Endodermal cell (in vitro differentiated cells): ENCODE measurements at regions not wholly inside any gene's neighbourhood (a gene's known extent, or its start where the extent isn't known, plus 50 kb on each side); places are given as distances from the start of the nearest gene placed in this dataset.

Experiments used
- DNase-seq: peaks from one replicate; pipeline ENCODE4 v3.0.0-alpha.2; 2017
- H3K27ac ChIP-seq: 2 replicates; pipeline ENCODE4 v1.5.1; 2013; ENCODE audit warnings: mild to moderate bottlenecking, low read depth, low read length, moderate library complexity
- H3K27me3 ChIP-seq: 2 replicates; pipeline ENCODE4 v1.6.1; 2013; ENCODE audit warnings: mild to moderate bottlenecking, low read length, moderate library complexity; ENCODE audit not compliant: insufficient read depth, control insufficient read depth, poor library complexity, severe bottlenecking
- H3K36me3 ChIP-seq: 2 replicates; pipeline ENCODE4 v1.7.0; 2013; ENCODE audit warnings: mild to moderate bottlenecking, low read length, moderate library complexity; ENCODE audit not compliant: control insufficient read depth, insufficient read depth
- H3K4me1 ChIP-seq: one replicate; pipeline ENCODE4 v1.7.0; 2013; ENCODE audit warnings: low read length; ENCODE audit not compliant: control insufficient read depth, insufficient read depth
- H3K4me3 ChIP-seq: 2 replicates; pipeline ENCODE4 v1.5.1; 2013; ENCODE audit warnings: mild to moderate bottlenecking, low read length, moderate library complexity
- H3K9ac ChIP-seq: 2 replicates; pipeline ENCODE4 v1.6.1; 2013; ENCODE audit warnings: mild to moderate bottlenecking, low read length, moderate library complexity; ENCODE audit not compliant: poor library complexity, severe bottlenecking; ENCODE audit errors: extremely low read depth
- H3K9me3 ChIP-seq: 2 replicates; pipeline ENCODE4 v1.6.1; 2013; ENCODE audit warnings: mild to moderate bottlenecking, low read length, moderate library complexity; ENCODE audit not compliant: control insufficient read depth
- H3K27ac Mint-ChIP-seq: 2 replicates; pipeline ENCODE4 v1.8.0; 2020; ENCODE audit warnings: mixed read lengths
- H3K27me3 Mint-ChIP-seq: 2 replicates; pipeline ENCODE4 v1.8.0; 2021; ENCODE audit warnings: mild to moderate bottlenecking, mixed read lengths; ENCODE audit not compliant: insufficient read depth
- H3K36me3 Mint-ChIP-seq: 2 replicates; pipeline ENCODE4 v1.8.0; 2020; ENCODE audit warnings: low read depth, mixed read lengths
- H3K4me1 Mint-ChIP-seq: 2 replicates; pipeline ENCODE4 v1.8.0; 2020; ENCODE audit warnings: mixed read lengths
- H3K4me3 Mint-ChIP-seq: 2 replicates; pipeline ENCODE4 v1.8.0; 2020; ENCODE audit warnings: mild to moderate bottlenecking, moderate library complexity, mixed read lengths
- H3K9me3 Mint-ChIP-seq: 2 replicates; pipeline ENCODE4 v1.8.0; 2020; ENCODE audit warnings: mild to moderate bottlenecking, mixed read lengths
- WGBS, 2 experiments: methylation state at CpG; one replicate each; pipeline versions ENCODE4 v1.1.5 to v1.1.7; 2013; ENCODE audit warnings: missing lambda C conversion rate in 2 of 2, mixed read lengths in 1 of 2; ENCODE audit not compliant: insufficient coverage in 1 of 2, insufficient read length in 1 of 2; 5-methylcytosine and 5-hydroxymethylcytosine counted together
- TF ChIP-seq, protein P1 (sequence below): fragments of 200-600 bp; sonication (generic); conservative IDR thresholded peaks from 2 replicates; pipeline ENCODE4 v1.5.0; 2021; ENCODE audit warnings: antibody characterized with exemption, mild to moderate bottlenecking

DNA sequence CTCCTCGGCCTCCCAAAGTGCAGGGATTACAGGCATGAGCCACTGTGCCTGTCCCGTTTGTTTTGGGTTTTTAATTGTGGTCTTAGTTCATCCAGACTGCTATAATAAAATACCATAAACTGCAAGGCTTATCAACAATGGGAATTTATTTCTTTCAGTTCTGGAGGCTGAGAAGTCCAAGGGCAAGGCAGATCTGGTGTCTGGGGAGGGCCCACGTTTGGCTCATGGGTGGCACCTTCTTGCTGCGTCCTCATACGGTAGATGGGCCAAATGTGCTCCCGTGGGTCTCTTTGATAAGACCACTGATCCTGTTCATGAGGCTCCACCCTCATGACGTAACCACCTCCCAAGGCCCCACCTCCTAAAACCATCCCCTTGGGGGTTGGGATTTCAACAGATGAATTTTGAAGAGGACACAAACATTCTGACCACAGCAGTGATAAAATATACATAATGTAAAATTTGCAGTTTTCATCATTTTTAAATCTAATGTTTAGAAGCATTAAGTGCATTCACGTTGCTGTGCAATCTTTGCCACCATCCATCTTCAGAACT lies 133.4 kb upstream of the ERRFI1 start:
- H3K27me3 Mint-ChIP-seq = no peaks in the 10 kb centered on the region
- TF ChIP-seq, protein P1, sequence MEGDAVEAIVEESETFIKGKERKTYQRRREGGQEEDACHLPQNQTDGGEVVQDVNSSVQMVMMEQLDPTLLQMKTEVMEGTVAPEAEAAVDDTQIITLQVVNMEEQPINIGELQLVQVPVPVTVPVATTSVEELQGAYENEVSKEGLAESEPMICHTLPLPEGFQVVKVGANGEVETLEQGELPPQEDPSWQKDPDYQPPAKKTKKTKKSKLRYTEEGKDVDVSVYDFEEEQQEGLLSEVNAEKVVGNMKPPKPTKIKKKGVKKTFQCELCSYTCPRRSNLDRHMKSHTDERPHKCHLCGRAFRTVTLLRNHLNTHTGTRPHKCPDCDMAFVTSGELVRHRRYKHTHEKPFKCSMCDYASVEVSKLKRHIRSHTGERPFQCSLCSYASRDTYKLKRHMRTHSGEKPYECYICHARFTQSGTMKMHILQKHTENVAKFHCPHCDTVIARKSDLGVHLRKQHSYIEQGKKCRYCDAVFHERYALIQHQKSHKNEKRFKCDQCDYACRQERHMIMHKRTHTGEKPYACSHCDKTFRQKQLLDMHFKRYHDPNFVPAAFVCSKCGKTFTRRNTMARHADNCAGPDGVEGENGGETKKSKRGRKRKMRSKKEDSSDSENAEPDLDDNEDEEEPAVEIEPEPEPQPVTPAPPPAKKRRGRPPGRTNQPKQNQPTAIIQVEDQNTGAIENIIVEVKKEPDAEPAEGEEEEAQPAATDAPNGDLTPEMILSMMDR = no peak
- Histone ChIP-seq H3K4me1 (no peaks in the 10 kb centered on the region), H3K9ac (no peak overlapping the region), H3K27ac (no peak overlapping the region), H3K9me3 (peaks cover 6% of the 10 kb centered on the region), H3K4me3 (no peak overlapping the region), H3K27me3 (no peaks in the 10 kb centered on the region), H3K36me3 (no peaks in the 10 kb centered on the region)
- DNase-seq = no peak
- peaks cover 2% of the 10 kb centered on the region for H3K36me3 Mint-ChIP-seq
- H3K9me3 Mint-ChIP-seq = peaks cover 8% of the 10 kb centered on the region
- peaks cover 20% of the 10 kb centered on the region for H3K4me1 Mint-ChIP-seq
- no peak overlapping the region for H3K4me3 Mint-ChIP-seq
- 95 to 97% methylated on average over 3 to 8 of the region's 8 CpGs for WGBS, 2 experiments
- no peak overlapping the region for H3K27ac Mint-ChIP-seq

DNA sequence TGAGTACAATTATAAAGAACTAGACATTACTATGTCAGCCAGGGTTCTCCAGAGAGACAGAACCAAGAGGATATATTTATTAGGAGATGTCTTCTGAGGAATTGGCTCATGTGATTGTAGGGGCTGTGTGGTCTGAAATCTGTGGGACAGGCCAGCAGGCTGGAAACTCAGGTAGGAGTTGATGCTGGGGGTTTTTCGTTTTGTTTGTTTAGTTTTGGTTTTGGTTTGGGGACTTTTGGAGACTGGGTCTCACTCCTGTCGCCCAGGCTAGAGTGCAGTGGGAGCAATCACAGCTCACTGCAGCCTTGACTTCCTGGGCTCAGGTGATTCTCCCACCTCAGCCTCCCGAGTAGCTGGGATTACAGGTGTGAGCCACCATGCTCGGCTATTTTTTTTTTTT lies 132.9 kb upstream of the ERRFI1 start:
- Histone ChIP-seq H3K27me3 (no peaks in the 10 kb centered on the region), H3K4me3 (no peak overlapping the region), H3K4me1 (no peaks in the 10 kb centered on the region), H3K9me3 (peaks cover 6% of the 10 kb centered on the region), H3K27ac (no peak overlapping the region), H3K9ac (no peak overlapping the region), H3K36me3 (no peaks in the 10 kb centered on the region)
- H3K27ac Mint-ChIP-seq = no peak overlapping the region
- TF ChIP-seq, protein P1 = no peak
- peaks cover 2% of the 10 kb centered on the region for H3K36me3 Mint-ChIP-seq
- WGBS, 2 experiments = 94 to 96% methylated on average over 3 to 4 of the region's 4 CpGs
- H3K9me3 Mint-ChIP-seq = peaks cover 8% of the 10 kb centered on the region
- peaks cover 21% of the 10 kb centered on the region for H3K4me1 Mint-ChIP-seq
- no peaks in the 10 kb centered on the region for H3K27me3 Mint-ChIP-seq
- H3K4me3 Mint-ChIP-seq = no peak overlapping the region
- no peak for DNase-seq

DNA sequence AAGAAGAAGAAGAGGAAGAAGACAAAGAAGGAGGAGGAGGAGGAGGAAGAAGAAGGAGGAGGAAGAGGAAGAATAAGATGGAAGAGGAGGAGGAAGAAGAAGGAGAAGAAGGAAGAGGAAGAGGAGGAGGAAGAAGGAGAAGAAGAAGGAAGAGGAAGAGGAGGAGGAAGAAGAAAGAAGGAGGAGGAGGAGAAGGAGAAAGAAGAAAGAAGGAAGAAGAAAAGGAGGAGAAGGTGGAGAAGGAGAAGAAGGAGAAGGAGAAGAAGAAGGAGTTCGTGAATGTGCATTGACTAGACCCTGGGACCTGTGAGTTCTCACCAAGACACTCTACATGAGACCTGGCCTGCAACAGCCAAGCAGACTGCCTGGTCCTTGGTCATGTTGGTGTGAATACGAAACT lies 131.7 kb upstream of the ERRFI1 start:
- H3K9me3 ChIP-seq = peaks cover 13% of the 10 kb centered on the region
- no peaks in the 10 kb centered on the region for H3K4me1 ChIP-seq
- H3K27ac ChIP-seq = no peak overlapping the region
- peaks cover 9% of the 10 kb centered on the region for H3K36me3 Mint-ChIP-seq
- no peaks in the 10 kb centered on the region for H3K27me3 ChIP-seq
- peaks cover 21% of the 10 kb centered on the region for H3K4me1 Mint-ChIP-seq
- no peak overlapping the region for H3K4me3 ChIP-seq
- H3K4me3 Mint-ChIP-seq = no peak overlapping the region
- no peak overlapping the region for H3K27ac Mint-ChIP-seq
- no peaks in the 10 kb centered on the region for H3K27me3 Mint-ChIP-seq
- whole genome bisulfite sequencing, 2 experiments = 90 to 94% methylated on average over 2 of the region's 2 CpGs
- H3K9me3 Mint-ChIP-seq = peaks cover 17% of the 10 kb centered on the region
- no peaks in the 10 kb centered on the region for H3K36me3 ChIP-seq
- TF ChIP-seq, protein P1 = no peak
- no peak overlapping the region for H3K9ac ChIP-seq
- DNase-seq = no peak
